ENCODE measurements at regions not wholly inside any gene's neighbourhood (a gene's known extent, or its start where the extent isn't known, plus 50 kb on each side); places are given as distances from the start of the nearest gene placed in this dataset.

GRCh38 chr6:92822222-92822621 lies 597.1 kb downstream of the EPHA7 start:
- no peaks in the 10 kb centered on the region for H3K9me3 ChIP-seq
- DNase-seq, result no peak
- H3K36me3 ChIP-seq (ENCODE audit: low read depth), result no peaks in the 10 kb centered on the region
- TF ChIP-seq CTCF (IDR thresholded peaks at IDR 0.05), result no peak
- H3K4me3 ChIP-seq, result no peak overlapping the region
- no peak for ATAC-seq
- no peaks in the 10 kb centered on the region for H3K4me1 ChIP-seq (ENCODE audit: low read depth)
- intact Hi-C loops (cut with DNase I, micrococcal nuclease), result no loop called here

- no peaks in the 10 kb centered on the region for H3K4me1 ChIP-seq (ENCODE audit: low read depth)
- no peak overlapping the region for H3K4me3 ChIP-seq
- no peaks in the 10 kb centered on the region for H3K36me3 ChIP-seq (ENCODE audit: low read depth)
- ATAC-seq (no peak), DNase-seq (no peak)
- H3K9me3 ChIP-seq, result no peaks in the 10 kb centered on the region
- intact Hi-C loops (cut with DNase I, micrococcal nuclease), result no loop called here
- TF ChIP-seq CTCF (IDR thresholded peaks at IDR 0.05), result no peak
These were observed 598.8 kb downstream of the EPHA7 start for GRCh38 chr6:92820601-92821000.

GRCh38 chr6:92810913-92811312 lies 608.4 kb downstream of the EPHA7 start:
- ATAC-seq (no peak), DNase-seq (no peak)
- Histone ChIP-seq H3K36me3 (ENCODE audit: low read depth) (no peaks in the 10 kb centered on the region), H3K4me3 (no peak overlapping the region), H3K4me1 (ENCODE audit: low read depth) (no peaks in the 10 kb centered on the region), H3K9me3 (no peaks in the 10 kb centered on the region)
- no peak for TF ChIP-seq CTCF (IDR thresholded peaks at IDR 0.05)
- intact Hi-C loops (cut with DNase I, micrococcal nuclease), result no loop called here

- no peak for TF ChIP-seq CTCF (IDR thresholded peaks at IDR 0.05)
- ATAC-seq (no peak), DNase-seq (no peak)
- no peak overlapping the region for H3K4me3 ChIP-seq
- intact Hi-C loops (cut with DNase I, micrococcal nuclease), result no loop called here
- no peaks in the 10 kb centered on the region for H3K4me1 ChIP-seq (ENCODE audit: low read depth)
- no peaks in the 10 kb centered on the region for H3K9me3 ChIP-seq
- no peaks in the 10 kb centered on the region for H3K36me3 ChIP-seq (ENCODE audit: low read depth)
These were observed 613.1 kb downstream of the EPHA7 start for GRCh38 chr6:92806254-92806653.

GRCh38 chr6:92791403-92791802 lies 628.0 kb downstream of the EPHA7 start:
- no peak for ATAC-seq
- H3K4me1 ChIP-seq (ENCODE audit: low read depth), result no peaks in the 10 kb centered on the region
- H3K36me3 ChIP-seq (ENCODE audit: low read depth), result no peaks in the 10 kb centered on the region
- intact Hi-C loops (cut with DNase I, micrococcal nuclease), result no loop called here
- TF ChIP-seq CTCF (IDR thresholded peaks at IDR 0.05), result no peak
- H3K4me3 ChIP-seq, result no peak overlapping the region
- DNase-seq, result no peak
- H3K9me3 ChIP-seq, result no peaks in the 10 kb centered on the region

GRCh38 chr6:92790381-92790780 lies 629.0 kb downstream of the EPHA7 start:
- no peaks in the 10 kb centered on the region for H3K4me1 ChIP-seq (ENCODE audit: low read depth)
- H3K36me3 ChIP-seq (ENCODE audit: low read depth), result no peaks in the 10 kb centered on the region
- no peak overlapping the region for H3K4me3 ChIP-seq
- ATAC-seq, result no peak
- TF ChIP-seq CTCF (IDR thresholded peaks at IDR 0.05), result no peak
- no peak for DNase-seq
- intact Hi-C loops (cut with DNase I, micrococcal nuclease), result no loop called here
- no peaks in the 10 kb centered on the region for H3K9me3 ChIP-seq
